Keratinocyte (primary cell): ENCODE measurements at regions not wholly inside any gene's neighbourhood (a gene's known extent, or its start where the extent isn't known, plus 50 kb on each side); places are given as distances from the start of the nearest gene placed in this dataset.

Source experiments
- DNase-seq: peaks from one replicate; pipeline ENCODE4 v3.0.0-alpha.2; 2011; ENCODE audit warnings: low read depth, missing footprints, low spot score
- FAIRE-seq: peaks from 2 replicates; lab custom pipeline; 2011; peaks lifted over from hg19 to GRCh38; lab: Jason Lieb, UNC
- H2AFZ ChIP-seq: 2 replicates; pipeline ENCODE4 v1.6.0; 2012; ENCODE audit warnings: low read length, control low read depth, inconsistent platforms; ENCODE audit not compliant: control insufficient read depth
- H3K27ac ChIP-seq: 2 replicates; pipeline ENCODE4 v1.5.1; 2011; ENCODE audit warnings: low read length; ENCODE audit not compliant: control insufficient read depth, insufficient read depth
- H3K27me3 ChIP-seq: 3 replicates; pipeline ENCODE4 v1.6.0; 2011; ENCODE audit warnings: low read length; ENCODE audit not compliant: control insufficient read depth, insufficient read depth; ENCODE audit errors: extremely low read depth
- H3K36me3 ChIP-seq, 2 experiments: 2 replicates in 1 of 2; 3 replicates in 1 of 2; pipeline ENCODE4 v1.5.1; 2011; ENCODE audit warnings: low read length in 2 of 2, mild to moderate bottlenecking in 1 of 2; ENCODE audit not compliant: control insufficient read depth in 2 of 2, insufficient read depth in 2 of 2; ENCODE audit errors: extremely low read depth in 1 of 2
- H3K4me1 ChIP-seq: 3 replicates; pipeline ENCODE4 v1.5.1; 2011; ENCODE audit warnings: low read length; ENCODE audit not compliant: control insufficient read depth, insufficient read depth; ENCODE audit errors: extremely low read depth
- H3K4me2 ChIP-seq: 3 replicates; pipeline ENCODE4 v1.6.0; 2011; ENCODE audit warnings: low read depth, low read length; ENCODE audit not compliant: control insufficient read depth, insufficient read depth; ENCODE audit errors: extremely low read depth
- H3K4me3 ChIP-seq, 3 experiments: fragments of 200-600 bp in 1 of 3; sonication (generic) in 1 of 3; 2 replicates in 2 of 3; 3 replicates in 1 of 3; pipeline ENCODE4 v1.5.1; 2011 to 2016; ENCODE audit warnings: low read length in 3 of 3, mild to moderate bottlenecking in 3 of 3, control low read depth in 2 of 3, inconsistent platforms in 1 of 3, low read depth in 1 of 3, mixed read lengths in 1 of 3, mixed run types in 1 of 3, moderate library complexity in 1 of 3; ENCODE audit not compliant: control insufficient read depth in 2 of 3, insufficient read depth in 2 of 3; ENCODE audit errors: extremely low read depth in 1 of 3
- H3K79me2 ChIP-seq: 2 replicates; pipeline ENCODE4 v1.6.0; 2012; ENCODE audit warnings: low read length; ENCODE audit not compliant: control insufficient read depth, insufficient read depth
- H3K9ac ChIP-seq: 3 replicates; pipeline ENCODE4 v1.6.0; 2011; ENCODE audit warnings: low read length; ENCODE audit not compliant: control insufficient read depth, insufficient read depth; ENCODE audit errors: extremely low read depth
- H3K9me1 ChIP-seq: 3 replicates; pipeline ENCODE4 v1.6.0; 2011; ENCODE audit warnings: low read length; ENCODE audit not compliant: control insufficient read depth, insufficient read depth; ENCODE audit errors: extremely low read depth
- H3K9me3 ChIP-seq: 2 replicates; pipeline ENCODE4 v1.5.1; 2012; ENCODE audit warnings: low read depth, low read length; ENCODE audit not compliant: control insufficient read depth
- H4K20me1 ChIP-seq: 3 replicates; pipeline ENCODE4 v1.6.0; 2011; ENCODE audit warnings: low read length; ENCODE audit not compliant: control insufficient read depth, insufficient read depth; ENCODE audit errors: extremely low read depth
- CTCF ChIP-seq, 3 experiments: IDR thresholded peaks in 1 of 3; conservative IDR thresholded peaks in 1 of 3; optimal IDR thresholded peaks in 1 of 3; 2 replicates in 2 of 3; 3 replicates in 1 of 3; pipeline versions ENCODE3 to v1.5.1; 2011; ENCODE audit warnings: low read length in 3 of 3, mild to moderate bottlenecking in 3 of 3, moderate library complexity in 2 of 3, control low read depth in 1 of 3, inconsistent platforms in 1 of 3; ENCODE audit not compliant: insufficient read depth in 2 of 3; ENCODE audit errors: extremely low read depth in 1 of 3
- EZH2 ChIP-seq: IDR thresholded peaks from one replicate; pipeline ENCODE4 v1.6.1; 2012; ENCODE audit warnings: inconsistent platforms, mild to moderate bottlenecking, low read length, moderate library complexity
- dilution Hi-C: fragments of 300-500 bp; cut with MboI; formaldehyde crosslinking; loops from one replicate; pipeline ENCODE4 v1.7.0; 2020; ENCODE audit warnings: low sequenced_read_pairs; ENCODE audit not compliant: extremely low pct_ligation_motif_present

GRCh38 chr13:106077017-106077416, 458.4 kb downstream of the EFNB2 start:
- DNase-seq (no peak), FAIRE-seq (no peak)
- no peaks in the 10 kb centered on the region for H3K36me3 ChIP-seq
- TF ChIP-seq CTCF (optimal IDR thresholded peaks at IDR 0.05 in 1 of 3, IDR thresholded peaks at IDR 0.05 in 1 of 3, conservative IDR thresholded peaks at IDR 0.05 in 1 of 3; ENCODE audit: extremely low read depth in 1 of 3, insufficient read depth in 2 of 3, low read length in 3 of 3) (no peak), EZH2 (no peak)
- H3K9ac ChIP-seq, result no peak overlapping the region
- H3K4me2 ChIP-seq, result no peak overlapping the region
- no peak overlapping the region for H3K27ac ChIP-seq
- no peaks in the 10 kb centered on the region for H3K27me3 ChIP-seq
- no peak overlapping the region for H3K4me3 ChIP-seq
- H3K9me1 ChIP-seq, result no peaks in the 10 kb centered on the region
- no peaks in the 10 kb centered on the region for H4K20me1 ChIP-seq
- no peak overlapping the region for H2AFZ ChIP-seq
- dilution Hi-C loops, result no loop called here
- no peaks in the 10 kb centered on the region for H3K79me2 ChIP-seq
- H3K4me1 ChIP-seq, result no peaks in the 10 kb centered on the region
- H3K9me3 ChIP-seq, result no peaks in the 10 kb centered on the region

DNA sequence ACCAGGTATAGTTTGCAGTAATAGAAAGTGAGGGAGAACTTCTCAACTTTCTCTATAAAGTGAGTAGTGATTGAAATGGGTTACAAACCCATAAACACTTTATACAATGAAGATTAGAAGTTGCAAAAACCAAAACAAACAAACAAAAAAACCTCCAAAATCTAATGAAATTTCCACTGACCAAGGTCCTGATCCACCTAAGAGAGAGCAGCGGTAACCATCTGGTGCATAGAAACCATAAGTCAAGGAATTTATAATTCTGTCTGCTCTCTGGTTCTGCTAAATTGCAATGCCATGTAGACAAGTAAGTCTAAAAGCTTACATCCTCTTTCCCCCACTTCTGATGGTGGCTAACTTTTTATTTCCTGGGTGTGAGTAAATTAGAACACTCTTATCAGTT, 463.4 kb downstream of the EFNB2 start:
- no peak for FAIRE-seq
- H3K9me3 ChIP-seq, result no peaks in the 10 kb centered on the region
- no peak overlapping the region for H3K27ac ChIP-seq
- H3K4me1 ChIP-seq, result no peaks in the 10 kb centered on the region
- no peak for DNase-seq
- no peaks in the 10 kb centered on the region for H3K9me1 ChIP-seq
- TF ChIP-seq CTCF (optimal IDR thresholded peaks at IDR 0.05 in 1 of 3, IDR thresholded peaks at IDR 0.05 in 1 of 3, conservative IDR thresholded peaks at IDR 0.05 in 1 of 3; ENCODE audit: extremely low read depth in 1 of 3, insufficient read depth in 2 of 3, low read length in 3 of 3), result no peak
- TF ChIP-seq EZH2, result no peak
- H4K20me1 ChIP-seq, result no peaks in the 10 kb centered on the region
- no peaks in the 10 kb centered on the region for H3K79me2 ChIP-seq
- dilution Hi-C loops, result no loop called here
- H3K4me2 ChIP-seq, result no peak overlapping the region
- H3K27me3 ChIP-seq, result no peaks in the 10 kb centered on the region
- H2AFZ ChIP-seq, result no peak overlapping the region
- H3K4me3 ChIP-seq, result no peak overlapping the region
- no peak overlapping the region for H3K9ac ChIP-seq
- no peaks in the 10 kb centered on the region for H3K36me3 ChIP-seq
